HepG2 (cell line): ENCODE measurements at regions not wholly inside any gene's neighbourhood (a gene's known extent, or its start where the extent isn't known, plus 50 kb on each side); places are given as distances from the start of the nearest gene placed in this dataset.

Experiments
- ATAC-seq: fragments of 200-7000 bp; cut with Tn5 transposase; 3 replicates; pipeline ENCODE4 v1.9.1; 2020; ENCODE audit warnings: mild to moderate bottlenecking, moderate library complexity
- BruUV-seq: library from RNA; stranded (reverse); fragments of 400-500 nt; replicated peaks from 2 replicates; lab custom pipeline; 2021; lab: Mats Ljungman, UMichigan
- CTCF ChIA-PET: fragments of 300-600 bp; formaldehyde crosslinking; extraction: SDS; loops from one replicate; lab custom pipeline; 2021; ENCODE audit warnings: low total read pairs, inconsistent platforms, low intra/inter-chr PET ratio; lab: Yijun Ruan, JAX
- POLR2A ChIA-PET: fragments of 350-600 bp; sonication (Branson Sonifier 250); formaldehyde crosslinking; loops from one replicate; lab custom pipeline; 2020; ENCODE audit warnings: antibody characterized with exemption, inconsistent platforms; lab: Yijun Ruan, JAX
- DNase-seq: peaks from one replicate; pipeline ENCODE4 v3.0.0-alpha.2; 2015; ENCODE audit warnings: low spot score
- FAIRE-seq: peaks from 3 replicates; lab custom pipeline; 2011; peaks lifted over from hg19 to GRCh38; lab: Jason Lieb, UNC
- H2AFZ ChIP-seq: one replicate; pipeline ENCODE4 v1.6.1; 2011; ENCODE audit warnings: low read length, inconsistent platforms
- H3K27ac ChIP-seq: fragments of 300-600 bp; 3 replicates; pipeline ENCODE4 v1.8.0; 2011; ENCODE audit warnings: mixed run types, mild to moderate bottlenecking, mixed read lengths, low read length, inconsistent platforms; ENCODE audit not compliant: insufficient read depth; ENCODE audit errors: extremely low read length
- H3K27me3 ChIP-seq, 2 experiments: fragments of 200-600 bp in 1 of 2; 2 replicates in 1 of 2; 3 replicates in 1 of 2; pipeline versions ENCODE4 v1.6.0 to v1.8.0; 2011; ENCODE audit warnings: low read length in 2 of 2, mild to moderate bottlenecking in 2 of 2, moderate library complexity in 2 of 2, inconsistent platforms in 1 of 2; ENCODE audit not compliant: insufficient read depth in 2 of 2, control insufficient read depth in 1 of 2
- H3K36me3 ChIP-seq, 2 experiments: fragments of 200-600 bp in 1 of 2; replicated peaks in 1 of 2; 2 replicates in 1 of 2; 3 replicates in 1 of 2; pipeline versions ENCODE4 v1.5.1 to v1.8.0; 2011; ENCODE audit warnings: low read length in 2 of 2, inconsistent platforms in 1 of 2; ENCODE audit not compliant: insufficient read depth in 2 of 2, control insufficient read depth in 1 of 2
- H3K4me1 ChIP-seq: 2 replicates; pipeline ENCODE4 v1.5.1; 2012; ENCODE audit warnings: low read length, inconsistent platforms; ENCODE audit not compliant: insufficient read depth
- H3K4me2 ChIP-seq: 2 replicates; pipeline ENCODE4 v1.6.0; 2011; ENCODE audit warnings: low read depth, low read length, inconsistent platforms
- H3K4me3 ChIP-seq, 3 experiments: fragments of 200-600 bp in 1 of 3; sonication (generic), shearing (Covaris generic) in 1 of 3; replicated peaks in 1 of 3; 2 replicates each; pipeline ENCODE4 v1.5.1; 2011 to 2016; ENCODE audit warnings: low read length in 3 of 3, inconsistent platforms in 2 of 3, low read depth in 2 of 3, mild to moderate bottlenecking in 2 of 3, control low read depth in 1 of 3, mixed read lengths in 1 of 3; ENCODE audit not compliant: insufficient read depth in 1 of 3
- H3K79me2 ChIP-seq: one replicate; pipeline ENCODE4 v1.6.1; 2011; ENCODE audit warnings: low read length, inconsistent platforms; ENCODE audit not compliant: insufficient read depth
- H3K9ac ChIP-seq: 2 replicates; pipeline ENCODE4 v1.6.0; 2011; ENCODE audit warnings: mild to moderate bottlenecking, low read depth, low read length, inconsistent platforms; ENCODE audit not compliant: insufficient read depth
- H3K9me3 ChIP-seq: 2 replicates; pipeline ENCODE4 v1.5.1; 2012; ENCODE audit warnings: mild to moderate bottlenecking, low read length
- H4K20me1 ChIP-seq: 2 replicates; pipeline ENCODE4 v1.6.0; 2011; ENCODE audit warnings: inconsistent platforms, mild to moderate bottlenecking, low read length, moderate library complexity; ENCODE audit not compliant: insufficient read depth
- ARNT ChIP-seq: fragments of 450-650 bp; IDR thresholded peaks from 2 replicates; pipeline ENCODE4 v1.6.1; 2017
- CBFB ChIP-seq: sonication (generic); formaldehyde crosslinking; IDR thresholded peaks from 2 replicates; pipeline ENCODE4 v1.4.0; 2020; ENCODE audit warnings: missing genetic modification reagents
- CTCF ChIP-seq: sonication (generic); formaldehyde crosslinking; IDR thresholded peaks from 2 replicates; pipeline ENCODE4 v1.5.0; 2020; ENCODE audit warnings: mild to moderate bottlenecking, missing genetic modification reagents, moderate library complexity
- MBD4 ChIP-seq: IDR thresholded peaks from 2 replicates; pipeline ENCODE4 v1.6.1; 2012; ENCODE audit warnings: low read length, inconsistent platforms, borderline replicate concordance
- RAD21 ChIP-seq: fragments of 450-650 bp; formaldehyde crosslinking; IDR thresholded peaks from 2 replicates; pipeline ENCODE4 v1.5.0; 2020; ENCODE audit warnings: mild to moderate bottlenecking
- SMC3 ChIP-seq: IDR thresholded peaks from 2 replicates; pipeline ENCODE4 v1.6.1; 2011; ENCODE audit warnings: low read length, improper control_type of control experiment
- STAG1 ChIP-seq: sonication (generic); formaldehyde crosslinking; IDR thresholded peaks from 2 replicates; pipeline ENCODE4 v1.4.0; 2020; ENCODE audit warnings: missing genetic modification reagents
- WGBS: methylation state at CpG from one replicate; pipeline ENCODE4 v1.1.6; 2017; ENCODE audit warnings: low lambda C conversion rate; 5-methylcytosine and 5-hydroxymethylcytosine counted together
- in situ Hi-C: cut with HindIII; loops from 2 replicates; pipeline ENCODE4 v1.10.0; 2017; ENCODE audit warnings: low pct_unique_long_range_greater_than_20kb; ENCODE audit not compliant: extremely low pct_ligation_motif_present
- intact Hi-C: fragments of 100-400 bp; cut with micrococcal nuclease; formaldehyde crosslinking; loops from one replicate; pipeline ENCODE4 v1.10.0; 2022; ENCODE audit not compliant: unreplicated experiment

- Histone ChIP-seq H3K27ac (no peak overlapping the region), H2AFZ (no peak overlapping the region), H3K9ac (no peak overlapping the region), H3K4me2 (no peak overlapping the region), H3K36me3 (no peaks in the 10 kb centered on the region), H3K27me3 (peaks cover 2 to 3% of the 10 kb centered on the region in 2 experiments; a peak in 3 of 5 replicates), H3K4me3 (no peak overlapping the region), H3K9me3 (no peaks in the 10 kb centered on the region), H3K4me1 (no peaks in the 10 kb centered on the region), H4K20me1 (no peaks in the 10 kb centered on the region), H3K79me2 (no peaks in the 10 kb centered on the region)
- no TSS peak for BruUV-seq
- DNase-seq (no peak), FAIRE-seq (no peak), ATAC-seq (peak; percentile 62)
- in situ Hi-C loops (no loop called here), intact Hi-C loops (loop anchor here (1.0 kb wide), 1 partner anchor 106 kb away; no protein-coding TSS in a partner anchor)
- 50% methylated on average over 17 of the region's 19 CpGs for WGBS
- ChIA-PET CTCF (interaction anchor here (3.1 kb wide), 1 partner anchor 106 kb away, joined by 25 read pairs; no protein-coding TSS in a partner anchor), POLR2A (no interaction called here)
- TF ChIP-seq STAG1 (CRISPR knock-in tag) = peak; percentile 48
- no peak for TF ChIP-seq CBFB (CRISPR knock-in tag)
- peak; percentile 37; the same call in 1 of the 2 replicates for TF ChIP-seq RAD21 (CRISPR knock-in tag)
- no peak for TF ChIP-seq MBD4
- TF ChIP-seq ARNT = no peak
- TF ChIP-seq SMC3 = peak; percentile 44; the same call in 1 of the 2 replicates
- peak; percentile 53 for TF ChIP-seq CTCF
These were observed 65.1 kb upstream of the ARHGEF7 start for GRCh38 chr13:111049791-111050538.
